Tibial nerve (tissue), 4 donors: ENCODE measurements at regions not wholly inside any gene's neighbourhood (a gene's known extent, or its start where the extent isn't known, plus 50 kb on each side); places are given as distances from the start of the nearest gene placed in this dataset.

Source experiments
- DNase-seq, 2 donors: peaks; one replicate each; pipeline ENCODE4 v3.0.0-alpha.2; 2019; ENCODE audit warnings: low spot score in 2 of 2
- H3K27ac ChIP-seq, 4 donors: fragments of 200-600 bp; sonication (generic) in 3 of 4; one replicate each; pipeline ENCODE4 v1.5.1; 2017 to 2019; ENCODE audit warnings: mild to moderate bottlenecking in 1 of 4
- H3K27me3 ChIP-seq, 2 donors: fragments of 200-600 bp; sonication (generic) in 1 of 2; one replicate each; pipeline versions ENCODE4 v1.5.1 to v1.6.0; 2017 to 2019
- H3K36me3 ChIP-seq, 3 donors: fragments of 200-600 bp; sonication (generic); one replicate each; pipeline ENCODE4 v1.5.1; 2018 to 2019
- H3K4me1 ChIP-seq, 4 donors: fragments of 200-600 bp; sonication (generic) in 3 of 4; one replicate each; pipeline ENCODE4 v1.5.1; 2017 to 2019
- H3K4me3 ChIP-seq, 4 donors: fragments of 200-600 bp; sonication (generic) in 3 of 4; one replicate each; pipeline ENCODE4 v1.5.1; 2017 to 2019; ENCODE audit warnings: mild to moderate bottlenecking in 1 of 4, moderate library complexity in 1 of 4
- H3K9me3 ChIP-seq, 4 donors: fragments of 200-600 bp; sonication (generic) in 3 of 4; one replicate each; pipeline ENCODE4 v1.5.1; 2017 to 2019
- EP300 ChIP-seq, 2 donors: sonication (generic); formaldehyde crosslinking; IDR thresholded peaks; one replicate each; pipeline ENCODE4 v1.6.1; 2017; ENCODE audit warnings: antibody characterized with exemption in 2 of 2, mild to moderate bottlenecking in 1 of 2
- POLR2A ChIP-seq, 2 donors: fragments of 450-650 bp; IDR thresholded peaks; one replicate each; pipeline ENCODE4 v1.6.1; 2017; ENCODE audit warnings: antibody characterized with exemption in 2 of 2, mild to moderate bottlenecking in 2 of 2, moderate library complexity in 2 of 2
- WGBS, 2 donors: methylation state at CpG; one replicate each; pipeline ENCODE4 v1.1.5; 2018; 5-methylcytosine and 5-hydroxymethylcytosine counted together
- TF ChIP-seq, protein P1 (sequence below), 5 experiments: fragments of 200-600 bp in 3 of 5; fragments of 450-650 bp in 2 of 5; sonication (generic) in 3 of 5; IDR thresholded peaks; one replicate each; pipeline ENCODE4 v1.5.1; 2016 to 2019; ENCODE audit warnings: antibody characterized with exemption in 5 of 5, mild to moderate bottlenecking in 3 of 5, moderate library complexity in 2 of 5

DNA sequence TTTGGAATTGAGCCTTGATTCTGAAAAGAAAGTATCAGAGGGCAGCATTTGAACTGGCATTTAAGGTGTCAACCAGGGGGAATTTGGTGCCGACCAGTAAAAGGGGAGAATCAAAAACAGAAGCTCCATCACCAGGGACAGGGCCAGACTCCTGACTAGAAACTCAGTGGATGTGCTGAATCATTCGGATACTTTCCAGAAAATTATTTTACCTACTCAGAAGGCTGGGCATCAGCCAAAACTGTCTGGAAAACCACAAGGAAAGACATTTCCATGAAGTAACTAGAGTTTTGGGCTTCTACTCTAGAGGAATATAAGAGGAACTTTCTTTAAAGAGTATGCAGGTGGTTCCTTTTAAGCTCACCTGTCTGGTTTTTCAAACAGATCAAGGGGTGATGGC lies 756.6 kb downstream of the RNF144A start:
- no peak overlapping the region for H3K27ac ChIP-seq

DNA sequence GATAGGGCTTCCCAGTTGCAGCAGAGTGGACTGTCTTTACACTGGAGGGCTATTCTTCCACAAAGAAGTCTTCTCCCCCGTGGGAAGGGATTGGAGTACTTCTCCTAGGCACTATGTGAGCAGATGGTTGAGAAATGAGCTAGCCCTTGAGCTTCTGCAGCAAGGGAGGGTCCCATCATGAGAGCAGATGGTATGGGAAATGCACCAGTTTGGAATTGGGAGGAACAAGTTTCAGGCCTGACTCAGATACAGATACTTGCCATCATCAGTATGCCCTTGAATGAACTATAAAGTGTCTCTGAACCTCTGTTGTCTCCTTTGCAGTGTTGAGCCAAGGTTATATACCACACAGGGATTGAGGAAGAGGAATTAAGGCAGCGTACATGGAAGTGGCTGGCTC lies 757.4 kb downstream of the RNF144A start:
- H3K4me3 ChIP-seq: no peak overlapping the region
- no peak for DNase-seq
- H3K27ac ChIP-seq: no peak overlapping the region
- H3K27me3 ChIP-seq: no peaks in the 10 kb centered on the region
- TF ChIP-seq POLR2A (IDR thresholded peaks at IDR 0.05): no peak
- TF ChIP-seq EP300 (IDR thresholded peaks at IDR 0.05): no peak
- TF ChIP-seq, protein P1, sequence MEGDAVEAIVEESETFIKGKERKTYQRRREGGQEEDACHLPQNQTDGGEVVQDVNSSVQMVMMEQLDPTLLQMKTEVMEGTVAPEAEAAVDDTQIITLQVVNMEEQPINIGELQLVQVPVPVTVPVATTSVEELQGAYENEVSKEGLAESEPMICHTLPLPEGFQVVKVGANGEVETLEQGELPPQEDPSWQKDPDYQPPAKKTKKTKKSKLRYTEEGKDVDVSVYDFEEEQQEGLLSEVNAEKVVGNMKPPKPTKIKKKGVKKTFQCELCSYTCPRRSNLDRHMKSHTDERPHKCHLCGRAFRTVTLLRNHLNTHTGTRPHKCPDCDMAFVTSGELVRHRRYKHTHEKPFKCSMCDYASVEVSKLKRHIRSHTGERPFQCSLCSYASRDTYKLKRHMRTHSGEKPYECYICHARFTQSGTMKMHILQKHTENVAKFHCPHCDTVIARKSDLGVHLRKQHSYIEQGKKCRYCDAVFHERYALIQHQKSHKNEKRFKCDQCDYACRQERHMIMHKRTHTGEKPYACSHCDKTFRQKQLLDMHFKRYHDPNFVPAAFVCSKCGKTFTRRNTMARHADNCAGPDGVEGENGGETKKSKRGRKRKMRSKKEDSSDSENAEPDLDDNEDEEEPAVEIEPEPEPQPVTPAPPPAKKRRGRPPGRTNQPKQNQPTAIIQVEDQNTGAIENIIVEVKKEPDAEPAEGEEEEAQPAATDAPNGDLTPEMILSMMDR (IDR thresholded peaks at IDR 0.05): no peak
- no peaks in the 10 kb centered on the region for H3K9me3 ChIP-seq
- 87 to 88% methylated on average over 2 of the region's 2 CpGs for WGBS, 2 donors
- H3K36me3 ChIP-seq: no peaks in the 10 kb centered on the region
- no peaks in the 10 kb centered on the region for H3K4me1 ChIP-seq

More for the DNA sequence above, 756.6 kb downstream of the RNF144A start:
- Histone ChIP-seq H3K4me3 (no peak overlapping the region), H3K36me3 (no peaks in the 10 kb centered on the region), H3K4me1 (no peaks in the 10 kb centered on the region), H3K27me3 (no peaks in the 10 kb centered on the region), H3K9me3 (no peaks in the 10 kb centered on the region)
- TF ChIP-seq, protein P1 (IDR thresholded peaks at IDR 0.05): no peak
- no peak for TF ChIP-seq POLR2A (IDR thresholded peaks at IDR 0.05)
- TF ChIP-seq EP300 (IDR thresholded peaks at IDR 0.05): no peak
- 77 to 80% methylated on average over 2 of the region's 2 CpGs for WGBS, 2 donors
- no peak for DNase-seq

DNA sequence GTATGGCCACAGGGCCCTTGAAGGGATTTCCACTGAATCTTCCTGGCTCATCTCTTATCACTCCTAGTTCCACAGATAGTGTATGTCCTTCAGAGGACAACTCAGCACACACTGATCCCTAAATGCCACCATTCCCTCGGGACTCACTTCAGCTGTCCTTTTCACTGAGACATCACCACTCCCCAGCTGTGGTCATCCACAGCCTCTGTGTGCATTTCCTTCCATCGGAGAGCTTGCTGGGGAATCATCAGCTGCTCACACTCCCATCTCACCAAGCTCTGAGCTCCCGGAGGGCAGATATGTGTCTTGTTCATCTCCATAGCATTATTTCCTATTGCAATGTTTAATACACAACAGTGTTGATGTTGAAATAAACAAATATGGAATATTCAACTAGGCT lies 759.5 kb downstream of the RNF144A start:
- Histone ChIP-seq H3K27me3 (no peaks in the 10 kb centered on the region), H3K9me3 (no peaks in the 10 kb centered on the region), H3K27ac (no peak overlapping the region), H3K4me3 (no peak overlapping the region), H3K4me1 (no peaks in the 10 kb centered on the region), H3K36me3 (no peaks in the 10 kb centered on the region)
- no peak for DNase-seq
- TF ChIP-seq, protein P1 (IDR thresholded peaks at IDR 0.05): no peak
- TF ChIP-seq EP300 (IDR thresholded peaks at IDR 0.05) (no peak), POLR2A (IDR thresholded peaks at IDR 0.05) (no peak)
- 92 to 93% methylated on average over 3 of the region's 3 CpGs for WGBS, 2 donors

DNA sequence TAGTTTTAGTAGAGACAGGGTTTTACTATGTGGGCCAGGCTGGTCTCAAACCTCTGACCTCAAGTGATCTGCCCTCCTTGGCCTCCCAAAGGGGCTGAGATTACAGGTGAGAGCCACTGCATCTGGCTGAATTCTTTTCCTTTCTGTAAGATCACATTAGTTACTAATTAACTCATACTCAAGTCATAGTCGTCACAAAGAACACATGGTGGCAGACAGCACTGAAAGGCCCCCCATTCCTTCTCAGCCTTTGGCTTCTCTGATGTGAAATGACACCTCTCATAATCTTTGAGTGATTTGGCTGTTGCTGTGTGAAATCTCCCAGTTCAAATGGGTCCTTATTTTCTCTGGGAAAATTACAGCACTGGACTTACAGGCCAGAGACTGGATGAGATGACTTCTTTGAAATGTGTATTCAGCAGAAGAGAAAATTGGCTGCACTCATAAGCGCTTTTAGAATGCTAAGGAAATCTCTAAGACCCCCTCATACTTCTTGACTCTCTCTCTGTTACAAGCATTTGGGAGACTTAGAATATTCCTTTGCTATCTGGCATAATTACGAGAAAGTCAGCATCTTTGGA lies 764.8 kb downstream of the RNF144A start:
- Histone ChIP-seq H3K27ac (no peak overlapping the region), H3K9me3 (no peaks in the 10 kb centered on the region), H3K4me3 (no peak overlapping the region), H3K4me1 (no peaks in the 10 kb centered on the region), H3K36me3 (no peaks in the 10 kb centered on the region), H3K27me3 (no peaks in the 10 kb centered on the region)
- 87 to 91% methylated on average over 3 of the region's 3 CpGs for WGBS, 2 donors
- no peak for TF ChIP-seq EP300 (IDR thresholded peaks at IDR 0.05)
- no peak for TF ChIP-seq POLR2A (IDR thresholded peaks at IDR 0.05)
- TF ChIP-seq, protein P1 (IDR thresholded peaks at IDR 0.05): no peak
- no peak for DNase-seq

DNA sequence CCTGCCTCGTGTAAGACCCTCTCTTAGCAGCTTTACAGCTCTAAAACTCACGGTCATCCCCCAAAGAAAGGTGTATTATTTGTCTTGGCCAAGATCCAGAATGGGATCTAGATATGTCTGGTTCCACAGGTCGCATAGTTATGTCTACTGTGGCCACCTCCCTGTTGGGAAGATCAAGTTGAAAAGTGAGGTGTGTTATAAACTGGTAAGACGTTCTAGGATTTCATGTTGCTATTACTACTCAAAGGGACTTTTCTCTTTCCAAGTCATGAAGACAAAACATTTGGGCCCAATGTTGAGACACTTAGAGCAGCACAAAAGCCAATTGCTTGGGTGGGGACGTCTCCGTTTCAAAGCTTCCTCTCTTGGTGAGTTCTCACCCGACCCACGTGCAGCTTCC lies 766.0 kb downstream of the RNF144A start:
- no peak for DNase-seq
- TF ChIP-seq EP300 (IDR thresholded peaks at IDR 0.05) (no peak), POLR2A (IDR thresholded peaks at IDR 0.05) (no peak)
- TF ChIP-seq, protein P1 (IDR thresholded peaks at IDR 0.05): no peak
- H3K27ac ChIP-seq: no peak overlapping the region
- H3K36me3 ChIP-seq: no peaks in the 10 kb centered on the region
- H3K9me3 ChIP-seq: no peaks in the 10 kb centered on the region
- H3K4me1 ChIP-seq: no peaks in the 10 kb centered on the region
- no peaks in the 10 kb centered on the region for H3K27me3 ChIP-seq
- no peak overlapping the region for H3K4me3 ChIP-seq
- 69 to 87% methylated on average over 8 of the region's 8 CpGs for WGBS, 2 donors
